ENCODE measurements at regions not wholly inside any gene's neighbourhood (a gene's known extent, or its start where the extent isn't known, plus 50 kb on each side); places are given as distances from the start of the nearest gene placed in this dataset.

DNA sequence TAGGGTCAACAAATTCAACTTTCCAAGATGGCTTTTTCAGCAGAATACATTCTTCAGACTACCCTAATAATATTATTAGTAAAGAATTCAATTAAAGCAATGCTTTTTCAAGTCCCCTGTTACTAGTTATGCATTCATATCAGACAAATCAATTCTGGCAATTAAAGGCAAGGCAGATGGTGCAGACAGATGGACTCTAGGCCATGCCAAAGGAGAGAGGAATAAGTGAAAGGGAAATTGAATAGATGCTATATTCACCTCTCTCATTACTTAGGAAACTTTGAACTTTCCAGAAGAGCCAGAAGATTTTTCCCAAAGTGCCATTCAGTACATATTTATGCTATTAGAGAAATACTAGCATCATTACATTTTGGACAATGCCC lies 487.7 kb upstream of the RASGRP1 start:
- TF ChIP-seq POLR2AphosphoS5 (IDR thresholded peaks at IDR 0.05; ENCODE audit: insufficient read depth in 1 of 2, low read depth in 1 of 2) = no peak
- TF ChIP-seq, protein P1, sequence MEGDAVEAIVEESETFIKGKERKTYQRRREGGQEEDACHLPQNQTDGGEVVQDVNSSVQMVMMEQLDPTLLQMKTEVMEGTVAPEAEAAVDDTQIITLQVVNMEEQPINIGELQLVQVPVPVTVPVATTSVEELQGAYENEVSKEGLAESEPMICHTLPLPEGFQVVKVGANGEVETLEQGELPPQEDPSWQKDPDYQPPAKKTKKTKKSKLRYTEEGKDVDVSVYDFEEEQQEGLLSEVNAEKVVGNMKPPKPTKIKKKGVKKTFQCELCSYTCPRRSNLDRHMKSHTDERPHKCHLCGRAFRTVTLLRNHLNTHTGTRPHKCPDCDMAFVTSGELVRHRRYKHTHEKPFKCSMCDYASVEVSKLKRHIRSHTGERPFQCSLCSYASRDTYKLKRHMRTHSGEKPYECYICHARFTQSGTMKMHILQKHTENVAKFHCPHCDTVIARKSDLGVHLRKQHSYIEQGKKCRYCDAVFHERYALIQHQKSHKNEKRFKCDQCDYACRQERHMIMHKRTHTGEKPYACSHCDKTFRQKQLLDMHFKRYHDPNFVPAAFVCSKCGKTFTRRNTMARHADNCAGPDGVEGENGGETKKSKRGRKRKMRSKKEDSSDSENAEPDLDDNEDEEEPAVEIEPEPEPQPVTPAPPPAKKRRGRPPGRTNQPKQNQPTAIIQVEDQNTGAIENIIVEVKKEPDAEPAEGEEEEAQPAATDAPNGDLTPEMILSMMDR (IDR thresholded peaks at IDR 0.05) = no peak

Measured in vagina (tissue), 2 donors.